ENCODE measurements at regions not wholly inside any gene's neighbourhood (a gene's known extent, or its start where the extent isn't known, plus 50 kb on each side); places are given as distances from the start of the nearest gene placed in this dataset.

DNA sequence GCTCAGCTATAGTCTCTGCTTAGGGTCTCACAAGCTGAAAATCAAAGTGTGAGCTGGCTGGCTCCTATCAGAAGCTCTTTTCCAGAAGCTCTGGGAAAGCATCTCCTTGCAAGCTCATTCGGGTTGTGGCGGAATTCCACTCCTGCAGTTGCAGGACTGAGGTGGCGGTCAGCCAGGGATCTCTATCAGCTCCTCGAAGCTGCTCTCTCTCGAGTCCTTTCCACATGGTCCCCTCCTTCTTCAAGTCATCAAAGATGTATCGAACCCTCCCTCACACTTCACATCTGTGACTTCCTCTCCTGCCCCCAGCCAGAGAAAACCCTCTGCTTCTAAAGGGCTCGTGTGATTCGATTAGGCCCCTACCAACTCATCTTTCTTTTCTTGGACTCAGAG is 141.7 kb downstream of the ZFP36L2 start:
- DNase-seq: no peak

DNA sequence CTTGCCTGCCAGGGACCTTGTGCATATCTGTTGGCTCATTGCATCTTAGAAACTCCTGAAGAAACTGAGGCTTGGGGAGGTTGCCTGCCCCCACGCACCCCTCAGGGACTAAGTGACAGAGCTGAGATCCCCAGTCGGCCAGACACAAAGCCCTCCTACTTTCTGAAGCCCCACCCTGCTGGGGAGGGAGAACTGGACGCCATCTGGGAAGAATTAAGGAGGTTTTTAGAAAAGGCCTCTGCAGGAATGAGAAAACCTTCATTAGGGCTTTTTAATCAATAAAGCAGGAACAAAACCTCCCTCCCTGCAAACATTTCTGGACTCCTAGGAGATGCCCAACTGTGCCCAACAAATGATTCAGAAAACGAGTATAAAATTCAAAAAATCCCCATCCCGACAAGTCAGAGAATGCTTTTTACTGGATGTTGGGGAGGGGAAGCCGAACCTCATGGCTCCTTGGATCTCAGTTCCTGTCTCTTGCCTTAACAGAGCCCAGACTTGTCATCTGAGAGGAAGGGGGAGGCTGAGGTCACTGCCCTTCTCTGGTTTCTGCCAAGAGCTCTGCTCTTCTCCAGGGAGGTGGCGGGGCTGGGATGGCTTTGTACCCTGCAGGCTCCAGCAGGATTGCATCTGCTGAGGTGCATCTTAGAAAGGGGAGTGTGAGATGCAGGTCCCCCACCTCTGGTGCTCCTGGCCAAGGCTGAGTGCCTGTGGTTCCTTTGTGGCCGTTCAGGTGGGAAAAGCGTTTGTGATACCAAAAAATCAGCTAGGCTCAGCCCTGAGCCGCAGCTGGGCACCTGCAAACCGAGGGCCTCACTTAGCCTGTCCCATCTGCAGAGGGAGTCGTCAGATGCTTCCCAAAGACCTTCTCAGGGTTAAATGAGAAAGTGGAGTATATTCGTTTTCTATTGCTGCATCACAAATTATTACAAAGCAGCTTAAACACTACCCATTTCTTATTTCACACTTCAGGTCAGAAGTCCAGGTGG is 142.4 kb downstream of the ZFP36L2 start:
- DNase-seq: no peak

DNA sequence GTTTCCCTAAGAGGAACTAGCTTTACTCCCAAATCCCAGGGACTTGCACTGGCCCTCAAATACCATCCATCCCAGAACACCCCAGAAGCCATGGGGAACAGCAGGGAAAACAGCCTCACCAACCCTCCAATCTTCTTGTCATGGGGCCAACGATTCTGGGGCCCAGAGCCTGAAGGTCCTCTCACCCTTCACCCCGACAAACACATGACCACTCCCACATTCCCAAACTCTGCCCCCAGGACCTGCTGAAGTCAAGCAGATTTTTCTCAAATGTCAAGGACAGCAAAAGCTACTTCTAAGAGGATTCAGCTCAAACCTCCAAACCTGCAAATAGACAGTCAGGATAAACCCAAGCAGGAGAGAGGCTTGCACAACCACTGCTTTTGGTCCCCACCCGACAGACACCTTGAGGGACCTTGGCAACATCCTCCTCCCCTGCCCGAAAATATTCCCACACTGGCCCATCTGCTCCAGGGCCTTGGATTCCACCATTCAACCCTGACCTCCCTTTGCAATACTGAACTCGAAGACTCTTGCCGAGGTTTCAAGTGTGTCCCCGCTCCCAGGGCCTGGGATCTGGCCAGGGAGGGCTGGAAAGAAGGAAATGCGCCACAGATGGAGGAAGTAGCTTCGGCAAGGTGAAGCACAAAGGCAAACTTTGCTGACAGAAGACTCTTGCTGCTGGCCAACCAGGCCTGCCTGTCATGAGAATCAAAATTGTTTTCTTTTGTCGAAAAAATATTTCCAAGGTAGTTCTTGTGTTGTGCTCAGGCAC is 143.3 kb downstream of the ZFP36L2 start:
- DNase-seq: no peak

DNA sequence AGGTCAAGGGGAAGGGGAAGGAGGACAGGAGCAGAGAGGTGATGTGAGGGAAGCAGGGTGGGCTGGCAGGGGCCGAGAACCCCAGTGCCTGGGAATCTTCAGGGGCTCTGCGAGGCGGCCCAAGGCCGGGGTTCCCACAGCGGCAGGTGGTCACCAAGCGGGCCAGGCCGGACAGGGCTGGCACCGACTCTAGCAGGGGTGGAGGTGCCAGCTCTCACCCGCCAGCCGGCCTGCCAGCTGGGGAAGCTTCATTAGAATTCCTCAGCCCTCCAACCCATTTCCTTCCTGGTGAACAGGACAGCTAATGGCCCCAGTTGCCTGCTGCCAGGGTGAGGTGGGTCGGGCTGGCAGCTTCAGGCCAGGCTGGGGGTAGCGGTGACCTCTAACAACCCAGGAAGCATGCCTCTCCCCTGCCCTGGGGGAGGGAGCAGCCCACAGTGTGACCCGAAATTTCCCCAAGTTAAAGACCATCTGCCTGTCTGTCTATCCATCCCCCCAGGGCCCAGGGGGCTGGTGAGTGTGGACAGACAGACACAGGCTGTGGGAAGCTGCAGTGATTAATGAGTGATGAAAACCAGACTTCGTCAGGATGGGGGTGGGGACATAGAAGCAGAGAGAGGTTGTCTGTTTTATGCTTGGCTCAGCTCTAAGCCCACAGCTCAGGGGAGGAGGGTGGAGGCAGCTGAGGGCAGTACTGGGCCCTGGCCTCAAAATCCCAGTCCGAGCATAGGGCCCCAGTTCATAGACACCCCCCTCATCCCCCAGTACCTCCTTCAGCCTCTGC is 144.1 kb downstream of the ZFP36L2 start:
- DNase-seq: no peak

DNA sequence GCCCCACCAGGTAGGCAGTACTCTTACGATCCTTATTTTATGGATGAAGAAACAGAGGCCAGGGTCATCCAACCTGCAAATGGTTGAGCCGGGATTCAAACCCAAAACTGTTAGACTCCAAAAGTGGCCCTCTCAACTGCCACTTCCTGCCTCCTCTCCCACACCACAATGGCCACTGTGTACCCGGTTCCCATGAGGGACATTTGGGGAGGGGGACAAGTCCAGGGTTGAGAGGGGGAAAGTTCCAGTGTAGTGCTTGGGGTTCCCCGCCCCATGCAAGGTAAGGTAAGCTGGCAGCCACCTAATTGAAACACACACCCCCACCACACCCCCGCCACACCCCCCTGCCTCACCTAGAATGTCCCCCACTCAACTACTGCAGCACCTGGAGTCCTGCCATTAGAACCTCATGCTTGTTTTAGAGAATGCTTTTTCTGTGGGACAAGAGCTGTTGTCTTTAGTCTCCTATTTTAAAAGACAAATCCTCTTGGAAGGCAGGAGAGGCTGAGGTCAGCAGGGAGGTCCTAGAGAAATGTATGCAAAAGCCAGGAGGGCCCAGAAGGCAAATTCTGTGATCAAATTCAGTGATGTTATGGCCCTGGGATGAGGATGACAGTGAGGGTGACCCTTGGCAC is 145.2 kb downstream of the ZFP36L2 start:
- no peak for DNase-seq

DNA sequence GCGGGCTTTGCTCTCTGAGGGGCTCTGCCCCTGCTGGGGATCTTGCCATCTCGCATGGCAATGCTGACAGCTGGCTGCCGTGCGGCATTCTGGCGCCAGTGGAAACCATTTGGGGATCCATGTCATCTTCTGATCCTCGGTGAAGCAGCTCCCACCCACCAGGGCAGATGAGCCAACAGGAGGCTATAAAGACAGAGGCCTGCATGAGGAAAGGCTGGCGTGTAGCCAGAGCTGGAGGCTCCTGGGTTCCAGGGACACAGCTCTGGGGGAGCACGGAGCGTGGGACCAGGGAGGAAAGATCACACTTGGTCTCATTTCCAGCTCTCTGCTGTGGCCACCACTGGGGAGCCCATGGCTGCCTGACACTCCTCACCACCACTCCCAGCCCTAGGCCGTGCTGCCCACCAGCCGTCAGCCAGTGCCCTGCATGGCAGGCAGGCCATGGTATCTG is 145.8 kb downstream of the ZFP36L2 start:
- DNase-seq: no peak

DNA sequence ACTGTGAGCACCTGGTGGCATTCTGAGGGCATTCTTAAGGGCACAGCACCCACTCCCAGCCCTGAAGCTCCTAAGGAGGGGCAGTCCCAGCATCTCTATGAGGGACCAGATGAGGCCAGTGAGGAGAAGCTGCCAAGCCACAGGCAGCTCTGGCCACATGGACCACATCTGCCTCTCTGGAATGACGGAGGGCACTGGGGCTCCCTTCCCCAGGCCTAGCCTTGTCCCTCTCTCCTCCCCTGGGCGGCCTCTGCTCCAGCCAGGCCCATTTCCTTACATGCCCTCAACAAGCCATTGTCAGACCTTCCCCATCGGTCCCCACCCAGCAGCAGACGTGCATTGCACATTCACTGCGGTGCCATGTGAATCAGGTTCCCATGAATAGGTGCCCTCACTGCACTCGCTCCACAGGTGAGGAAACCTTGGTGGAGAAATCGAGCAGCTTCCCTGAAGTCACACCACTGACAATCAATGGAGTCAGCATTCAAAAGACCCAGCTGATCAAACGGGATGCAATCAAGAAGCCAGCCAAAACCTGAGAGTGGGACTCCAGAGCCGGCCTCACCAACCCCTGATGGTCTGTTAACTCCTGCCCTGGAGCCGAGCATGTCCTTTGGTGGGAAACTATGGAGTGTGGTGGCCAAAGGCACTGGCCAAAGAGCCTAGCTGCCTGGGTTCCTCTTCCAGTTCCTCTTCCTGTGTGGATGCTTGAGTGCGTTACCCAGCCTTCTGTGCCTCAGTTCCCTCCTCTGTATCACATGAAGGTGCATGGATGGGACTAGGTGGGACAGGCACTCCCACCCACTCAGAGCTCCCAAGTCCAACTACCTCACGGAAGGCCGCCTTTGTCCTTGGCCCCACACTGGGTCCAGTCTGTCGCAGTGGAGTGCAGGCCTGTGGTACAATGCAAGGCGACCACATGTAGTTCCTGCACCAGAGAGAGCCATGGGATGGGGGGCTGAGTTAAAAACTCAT is 147.3 kb downstream of the ZFP36L2 start:
- no peak for DNase-seq

DNA sequence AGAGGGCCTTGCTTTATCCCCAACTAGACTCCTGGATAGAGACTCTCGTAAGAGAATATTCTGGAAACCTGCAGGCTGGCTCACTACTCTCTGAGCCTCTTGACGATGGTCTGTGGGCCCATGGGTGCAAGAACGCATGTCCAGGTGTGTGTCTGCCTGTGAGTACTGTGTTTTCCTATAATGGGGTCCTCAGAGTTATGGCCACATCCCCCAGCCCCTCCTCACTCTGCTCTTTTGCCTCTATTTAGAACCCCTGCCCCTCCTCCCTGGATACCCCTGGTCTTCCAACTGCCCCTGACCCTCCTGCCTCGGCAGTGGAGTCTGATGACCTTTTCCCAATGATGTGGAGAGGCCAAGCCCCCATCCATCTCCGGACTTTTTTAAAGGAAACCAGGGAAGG is 148.1 kb downstream of the ZFP36L2 start:
- no peak for DNase-seq

DNA sequence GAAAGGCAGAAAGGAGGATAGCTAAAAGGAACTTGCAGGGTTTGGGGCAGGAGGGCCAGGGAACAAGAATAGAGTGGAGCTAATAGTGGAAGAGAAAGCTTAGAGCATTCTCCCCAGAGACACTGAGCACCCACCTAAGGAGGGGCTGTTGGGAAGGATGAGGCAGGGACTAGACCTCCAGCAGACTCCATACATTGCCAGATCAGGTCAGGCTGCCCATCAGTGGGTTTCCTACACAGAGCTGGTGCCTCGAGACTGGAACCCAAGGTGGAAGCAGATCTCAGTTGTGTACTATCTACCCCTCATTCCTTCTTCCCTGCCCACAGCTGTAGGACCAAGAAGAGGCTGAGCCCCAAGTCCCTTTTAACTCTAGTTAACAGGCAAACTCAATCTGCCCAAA is 148.5 kb downstream of the ZFP36L2 start:
- no peak for DNase-seq

DNA sequence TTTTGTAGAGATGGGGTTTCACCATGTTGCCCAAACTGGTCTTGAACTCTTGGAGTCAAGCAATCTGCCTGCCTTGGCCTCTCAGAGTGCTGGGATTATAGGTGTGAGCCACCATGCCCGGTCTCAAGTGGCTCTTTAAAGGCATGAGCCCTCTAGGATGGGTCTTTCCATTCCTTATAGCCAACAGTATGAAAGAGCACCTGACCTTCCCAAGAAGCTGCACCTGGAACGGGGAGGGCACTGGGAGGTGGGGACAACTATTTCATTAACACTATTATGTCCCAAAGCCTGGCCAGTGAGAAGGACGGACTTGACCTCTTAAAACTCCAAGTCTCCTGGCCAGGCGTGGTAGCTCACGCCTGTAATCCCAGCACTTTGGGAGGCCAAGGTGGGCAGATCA is 149.7 kb downstream of the ZFP36L2 start:
- no peak for DNase-seq

DNA sequence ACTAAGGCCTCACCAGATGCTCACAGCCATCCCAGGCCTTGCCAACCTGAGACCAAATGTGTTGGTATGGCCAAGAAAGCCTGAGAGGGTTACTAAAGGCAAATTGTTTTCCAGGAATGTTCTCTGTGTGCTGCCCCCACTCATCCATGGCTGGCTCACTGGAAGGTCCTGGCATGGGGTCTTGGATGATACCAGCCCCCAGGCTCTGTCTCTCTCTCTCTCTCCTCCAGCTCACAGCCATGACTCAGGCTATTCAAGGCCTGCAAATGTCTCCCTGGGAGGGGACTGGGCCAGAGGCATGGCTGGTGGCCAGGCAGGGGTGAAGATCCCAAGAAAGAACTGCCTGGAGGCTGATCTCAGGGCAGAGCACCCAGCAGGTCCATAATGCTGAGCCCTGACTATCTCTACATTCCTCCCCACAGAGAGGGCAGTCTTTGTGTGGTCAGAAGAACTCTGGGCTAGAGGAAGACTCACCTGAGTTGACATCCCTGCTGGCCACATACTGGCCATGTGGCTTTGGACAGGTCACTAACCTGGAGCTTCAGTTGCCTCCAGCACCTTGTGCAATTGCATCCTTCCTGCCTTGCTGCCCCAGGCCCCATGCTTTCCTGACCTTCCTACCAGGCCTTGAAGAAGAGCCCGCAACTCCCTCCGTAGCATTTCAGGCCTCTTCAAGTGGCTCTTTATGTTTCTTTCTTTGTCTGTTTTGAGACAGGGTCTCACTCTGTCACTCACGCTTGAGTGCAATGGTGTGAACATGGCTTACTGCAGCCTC is 150.4 kb downstream of the ZFP36L2 start:
- no peak for DNase-seq

DNA sequence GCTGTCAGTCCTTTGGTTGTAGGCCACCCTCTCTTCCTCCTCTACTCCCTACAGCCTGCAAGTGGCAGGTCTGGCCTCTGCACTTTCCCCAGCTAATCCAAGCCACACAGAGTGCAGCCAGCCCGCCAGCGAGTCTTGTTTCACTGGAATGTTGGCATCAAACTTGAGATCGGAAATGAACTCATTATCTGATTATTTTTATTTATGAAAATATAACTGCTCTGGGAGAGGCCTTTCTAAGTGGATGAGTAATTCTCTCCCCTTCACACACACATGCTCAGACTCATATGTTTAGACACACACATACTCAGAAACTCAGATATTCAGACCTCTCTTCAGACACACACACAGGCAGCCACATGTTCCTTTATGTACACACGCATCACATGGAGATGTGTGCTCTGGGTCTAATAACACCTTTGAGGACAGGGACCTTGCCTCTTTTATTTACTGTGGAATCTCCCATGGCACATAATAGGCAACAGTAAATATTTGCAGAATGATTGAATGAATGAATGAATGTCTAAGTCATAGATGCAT is 151.3 kb downstream of the ZFP36L2 start:
- DNase-seq: no peak

DNA sequence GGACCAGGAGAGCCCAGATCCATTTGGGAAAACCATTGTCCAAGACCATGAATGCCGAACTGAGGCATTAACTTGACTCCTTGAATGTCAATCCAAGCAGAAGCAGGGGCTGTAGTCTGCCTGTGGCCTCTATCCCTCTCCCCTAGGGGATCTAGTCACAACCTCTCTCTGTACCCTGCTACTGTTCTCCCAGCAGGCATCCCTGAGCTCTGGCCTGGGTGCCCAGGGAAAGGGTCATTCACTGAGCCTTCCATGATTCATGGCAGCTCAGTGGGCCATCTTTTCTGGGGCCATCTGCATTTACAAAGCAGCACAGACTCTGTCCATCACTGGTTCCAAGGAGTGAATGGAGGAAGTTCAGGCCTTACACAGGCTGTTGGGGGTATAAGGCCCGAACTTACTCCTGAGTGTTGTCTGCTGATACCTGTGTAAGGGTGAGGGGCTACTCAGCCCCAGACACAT is 151.8 kb downstream of the ZFP36L2 start:
- DNase-seq: no peak

DNA sequence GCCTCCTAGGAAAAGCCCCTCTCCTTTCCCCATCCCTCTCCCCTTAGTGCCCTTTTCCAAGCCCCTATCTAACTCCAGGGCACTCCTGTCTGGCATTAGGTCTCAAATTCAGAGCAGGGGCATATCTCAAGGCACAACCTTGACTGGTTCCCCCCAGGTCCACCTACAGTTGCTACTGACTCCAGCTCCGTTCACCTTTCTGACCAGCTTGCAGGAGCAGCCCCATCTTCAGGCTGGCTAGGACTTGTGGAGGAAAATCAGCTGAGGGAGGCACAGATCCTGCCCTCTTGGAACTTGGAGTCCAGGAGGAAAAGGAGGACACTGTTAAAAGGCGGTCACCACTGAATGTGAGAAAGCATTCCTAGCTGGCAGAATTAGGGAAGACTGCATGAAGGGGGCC is 152.4 kb downstream of the ZFP36L2 start:
- no peak for DNase-seq

DNA sequence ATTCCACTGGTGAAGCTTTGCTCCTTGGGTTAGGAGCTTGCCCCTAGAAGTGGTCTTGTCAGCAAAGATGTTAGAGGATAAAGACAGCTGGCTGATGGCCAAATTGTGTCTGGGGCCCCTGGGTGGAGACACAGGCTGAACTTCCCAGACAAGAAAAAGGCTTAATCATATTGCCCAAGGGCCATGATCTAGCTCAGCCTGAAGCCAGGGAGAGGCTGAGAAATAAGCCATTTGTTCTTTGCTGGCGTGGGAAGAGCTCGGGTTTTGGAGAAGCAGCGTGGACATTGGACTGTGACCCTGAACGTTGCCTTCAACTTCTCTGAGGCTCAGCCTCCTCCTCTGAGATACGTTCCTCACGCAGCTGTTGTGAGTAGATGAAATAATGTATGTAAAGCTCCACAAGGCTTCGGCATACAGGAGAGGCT is 153.0 kb downstream of the ZFP36L2 start:
- no peak for DNase-seq

DNA sequence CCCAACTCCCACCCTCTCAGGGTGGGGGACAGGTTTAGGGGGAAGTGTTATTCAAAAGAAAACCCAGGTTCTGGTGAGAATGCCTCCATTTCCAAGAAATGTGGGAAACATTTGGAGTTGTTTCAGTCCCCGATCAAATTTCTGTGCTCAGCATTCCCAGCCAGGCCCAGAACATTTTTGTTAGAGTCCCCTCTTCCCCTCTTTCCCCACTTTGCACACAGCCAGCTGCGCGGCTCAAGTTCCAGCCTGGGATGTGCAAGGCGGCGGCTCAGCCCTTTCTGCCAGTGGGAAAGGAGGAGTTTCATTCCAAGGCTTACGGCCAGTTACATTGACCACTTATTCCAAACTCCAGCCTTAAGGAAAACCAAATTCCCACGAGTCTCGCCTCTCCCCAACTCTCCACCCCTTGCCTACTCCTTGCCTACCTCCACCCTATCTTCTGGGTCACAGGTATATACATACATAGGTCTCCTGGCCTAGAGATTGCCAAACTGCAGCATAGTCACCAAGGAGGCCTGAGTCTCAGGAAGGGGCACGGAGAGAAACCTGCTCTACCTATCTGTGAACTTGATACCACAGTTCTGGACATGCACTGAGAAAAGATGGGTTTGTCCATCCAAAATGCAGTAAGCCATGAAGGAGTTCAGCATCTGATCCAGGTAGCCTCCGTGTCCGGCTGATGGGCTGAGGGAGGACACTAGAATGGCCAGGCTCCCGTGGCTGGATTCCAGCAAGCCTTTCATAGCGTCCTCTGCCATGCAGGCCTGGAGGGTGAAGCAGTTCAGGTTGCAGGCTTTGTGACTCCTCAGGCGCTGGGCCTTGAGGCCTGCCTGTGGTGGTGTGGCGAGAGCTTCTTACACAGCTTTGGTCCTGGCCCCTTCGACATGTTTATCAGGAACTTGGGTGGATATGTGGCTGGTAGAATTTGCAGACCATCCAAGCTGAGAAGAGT is 154.5 kb downstream of the ZFP36L2 start:
- no peak for DNase-seq

DNA sequence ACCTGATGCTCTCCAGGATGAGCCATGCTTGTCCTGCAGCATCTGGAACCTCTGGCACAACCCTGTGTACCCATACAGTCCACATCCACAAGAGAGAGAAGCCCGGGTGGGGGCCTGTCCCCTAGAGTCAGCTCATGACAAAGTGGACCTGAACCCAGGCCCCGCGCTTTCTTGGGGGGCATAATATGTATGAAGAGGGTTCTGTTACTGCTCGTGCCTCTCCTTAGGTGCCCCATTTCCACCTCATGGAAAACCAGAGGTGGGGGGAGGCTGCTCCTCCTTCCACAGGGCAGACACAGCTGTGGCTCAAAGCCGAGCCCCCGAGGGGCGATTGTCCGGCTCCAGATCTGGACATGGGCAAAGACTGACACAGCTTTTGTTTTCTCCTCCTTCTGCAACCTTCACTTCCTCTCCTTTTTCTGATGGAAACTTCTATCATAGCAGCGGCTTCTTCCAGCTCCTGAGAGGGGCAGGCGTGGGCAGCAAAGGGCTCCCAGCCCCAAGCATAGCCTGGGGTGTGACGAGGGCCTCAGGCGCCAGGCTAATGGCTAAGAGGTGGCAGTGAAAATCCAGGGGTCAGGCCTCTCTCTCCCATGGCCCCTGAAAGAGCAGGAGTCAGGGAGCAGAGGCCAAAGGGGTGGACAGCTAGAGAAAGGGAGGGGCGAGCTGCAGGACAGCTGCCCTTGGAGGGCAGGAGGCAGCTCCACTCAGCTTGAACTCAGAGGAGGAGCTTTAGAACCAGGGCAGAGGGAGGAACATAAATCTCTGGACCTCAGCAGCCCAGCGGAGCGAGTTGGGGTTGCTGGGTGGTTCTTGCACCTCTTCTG is 155.5 kb downstream of the ZFP36L2 start:
- no peak for DNase-seq

DNA sequence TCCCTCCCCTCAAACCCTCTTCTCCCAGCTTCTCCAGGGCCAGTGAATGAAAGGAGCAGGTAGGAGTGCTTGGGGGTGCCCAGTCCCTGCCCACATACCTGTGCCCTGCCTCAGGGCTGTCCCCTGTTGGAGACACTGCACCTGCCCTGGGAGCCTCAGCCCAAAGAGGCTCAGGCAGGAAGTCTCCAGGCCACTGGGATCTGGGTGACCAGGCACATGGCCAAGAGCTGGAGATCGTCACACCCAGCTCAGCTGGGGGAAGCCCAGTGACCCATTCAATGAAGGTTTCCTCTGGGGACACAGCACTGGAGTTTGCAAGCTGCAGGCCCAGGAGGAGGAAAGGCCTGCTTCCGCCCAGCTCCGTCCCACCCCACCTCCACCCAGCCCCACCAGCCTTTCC is 156.4 kb downstream of the ZFP36L2 start:
- DNase-seq: no peak
